ENCODE measurements at regions not wholly inside any gene's neighbourhood (a gene's known extent, or its start where the extent isn't known, plus 50 kb on each side); places are given as distances from the start of the nearest gene placed in this dataset.
A peak's percentile ranks its signal among the peaks of the same experiment; 100 is the strongest.
"Not testable (repeated sequence)": the region's sequence is repeated elsewhere in the genome, so short reads cannot be mapped to it uniquely, and the experiment has no call there.

DNA sequence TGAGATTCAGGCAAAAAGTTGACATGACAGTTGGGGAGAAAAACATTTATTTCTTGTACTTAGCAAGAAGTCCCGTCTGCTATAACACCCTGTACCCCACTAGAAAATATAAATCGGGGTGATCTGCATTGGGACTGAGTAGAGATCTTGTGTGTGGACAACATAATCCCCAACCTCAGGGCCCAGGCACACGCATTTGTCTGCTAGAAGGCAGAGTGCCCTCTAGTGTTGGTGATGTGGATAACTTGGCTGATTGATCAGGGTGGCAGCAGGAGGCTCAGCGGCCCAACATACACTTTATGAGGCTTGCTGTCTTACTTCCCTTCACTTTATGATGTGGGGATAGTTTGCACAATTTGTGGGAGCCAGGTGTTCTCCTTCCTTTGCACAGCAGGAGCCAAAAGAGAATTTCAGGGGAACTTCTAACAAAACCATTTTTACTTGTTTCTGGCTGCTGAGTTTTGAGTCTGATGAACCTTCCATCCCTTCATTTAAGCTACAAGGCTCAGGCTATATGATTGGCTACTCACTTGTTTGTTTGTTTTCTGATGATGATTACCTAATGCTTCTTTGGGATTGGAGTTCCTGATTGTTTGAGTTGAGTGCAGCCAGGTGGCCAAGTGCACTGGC is 263.2 kb downstream of the DMAC1 start:
- DNase-seq: peak in 1 of 2 experiments; percentile 1

DNA sequence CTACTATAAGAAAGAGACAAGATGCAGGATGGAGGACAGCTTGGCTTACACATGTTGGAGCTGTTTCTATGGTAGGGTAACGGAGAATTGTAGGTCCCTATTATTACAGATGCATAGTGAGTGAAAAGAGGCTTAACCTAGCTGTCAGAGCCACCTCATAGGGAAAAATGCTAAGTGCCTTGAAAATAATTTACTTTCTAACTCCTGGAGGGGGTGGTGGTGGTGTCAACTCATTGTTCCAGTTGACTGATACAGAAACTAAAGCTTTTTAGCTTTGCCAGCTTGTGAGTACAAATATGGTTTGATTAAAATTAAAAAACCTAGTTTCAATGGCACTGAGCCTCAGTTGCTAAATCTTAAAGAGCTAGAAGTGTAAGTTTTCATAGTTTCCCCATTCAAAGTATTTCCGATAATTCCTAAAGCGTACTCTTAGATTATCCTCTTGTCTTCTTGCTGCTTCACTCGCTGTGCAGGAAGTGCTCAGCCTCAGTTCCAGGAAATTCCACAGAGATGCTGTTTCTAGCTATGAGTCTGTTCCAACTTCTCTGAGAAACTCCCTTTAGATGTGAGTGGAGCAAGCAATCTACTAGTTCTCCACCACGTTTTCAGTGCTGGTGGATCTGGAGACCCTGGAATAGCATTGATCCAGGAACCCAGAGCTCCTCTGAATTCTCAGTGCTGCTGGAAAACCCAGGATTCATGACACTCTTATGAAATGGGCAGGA is 265.2 kb downstream of the DMAC1 start:
- DNase-seq: no peak

DNA sequence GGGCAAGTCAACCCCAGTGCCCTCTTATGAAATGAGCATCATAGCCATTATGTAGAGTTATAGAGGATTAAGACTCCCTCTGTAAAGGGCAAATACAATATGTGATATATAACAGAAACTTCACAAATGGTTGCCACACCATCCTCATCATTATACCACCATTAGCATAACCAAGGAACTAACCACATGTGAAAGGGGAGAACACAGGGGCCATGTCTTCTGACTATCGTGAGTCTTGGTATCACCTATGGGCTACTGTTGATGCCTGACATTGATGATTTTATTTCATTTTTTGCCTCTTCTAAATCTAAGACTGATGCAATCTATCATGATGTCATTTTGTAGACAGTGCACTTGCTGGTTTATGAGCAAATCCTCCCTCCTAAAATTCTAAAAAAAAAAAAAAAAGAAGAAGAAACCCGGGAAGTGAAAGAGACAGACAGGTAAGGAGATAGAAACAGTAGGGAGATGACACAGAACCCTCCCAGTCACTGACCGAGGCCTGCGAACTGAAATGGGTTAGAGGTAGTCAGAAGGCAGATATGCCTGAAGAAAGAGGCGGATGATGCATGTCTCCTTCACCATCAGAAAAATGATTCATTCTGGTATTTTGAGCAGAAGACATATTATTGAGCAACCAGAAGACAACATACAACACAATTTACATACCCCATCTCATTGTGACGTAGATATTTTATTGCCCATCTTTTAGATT is 266.0 kb downstream of the DMAC1 start:
- no peak for DNase-seq

DNA sequence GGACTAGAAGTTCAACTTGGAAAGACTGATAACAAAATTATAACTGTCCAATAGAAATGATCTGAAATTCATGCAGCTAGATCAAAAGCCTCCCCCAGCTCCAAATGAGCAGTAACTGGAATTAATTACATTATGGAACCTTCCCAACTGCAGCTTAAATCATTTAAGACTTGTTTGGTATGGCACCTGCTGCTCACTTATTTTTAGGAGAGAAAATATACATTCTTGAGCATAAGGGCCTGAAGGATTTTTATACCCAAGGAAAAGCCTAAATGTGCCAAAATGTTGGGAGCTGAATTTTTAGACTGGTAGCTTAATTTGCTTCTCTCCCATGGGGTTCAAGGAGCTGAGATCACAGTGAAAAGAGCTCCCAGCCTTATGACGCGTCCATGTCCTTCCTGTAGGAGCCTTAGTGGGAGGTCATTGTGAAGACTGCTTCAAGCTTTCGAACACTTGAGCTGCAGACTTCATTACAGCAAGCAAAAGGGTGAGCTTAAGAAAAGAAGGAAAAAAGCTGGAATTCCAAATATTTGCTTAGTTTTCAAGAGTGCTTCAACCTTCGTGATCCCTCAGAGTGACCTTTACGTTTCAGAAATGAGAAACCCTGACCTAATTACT is 276.0 kb downstream of the DMAC1 start:
- DNase-seq: no peak

DNA sequence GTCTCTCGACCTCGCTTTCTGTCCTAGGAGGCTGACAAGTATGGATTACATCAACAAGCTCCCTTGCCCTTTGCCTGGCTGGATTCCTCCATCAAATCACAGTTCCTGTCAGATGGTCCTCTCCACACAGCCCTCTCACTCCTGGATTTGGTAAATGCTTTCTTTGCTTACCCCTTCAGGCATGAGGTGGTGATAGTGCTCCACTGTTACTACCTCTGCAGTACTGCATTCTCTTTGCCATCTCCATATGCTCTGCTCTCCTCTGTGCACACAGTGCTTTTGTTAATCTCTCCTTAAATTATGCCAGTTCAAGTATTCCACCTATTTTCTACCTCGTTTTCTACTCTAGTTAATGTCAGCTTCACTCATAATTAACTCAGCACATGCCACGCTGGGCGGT is 279.2 kb downstream of the DMAC1 start:
- DNase-seq: no peak

DNA sequence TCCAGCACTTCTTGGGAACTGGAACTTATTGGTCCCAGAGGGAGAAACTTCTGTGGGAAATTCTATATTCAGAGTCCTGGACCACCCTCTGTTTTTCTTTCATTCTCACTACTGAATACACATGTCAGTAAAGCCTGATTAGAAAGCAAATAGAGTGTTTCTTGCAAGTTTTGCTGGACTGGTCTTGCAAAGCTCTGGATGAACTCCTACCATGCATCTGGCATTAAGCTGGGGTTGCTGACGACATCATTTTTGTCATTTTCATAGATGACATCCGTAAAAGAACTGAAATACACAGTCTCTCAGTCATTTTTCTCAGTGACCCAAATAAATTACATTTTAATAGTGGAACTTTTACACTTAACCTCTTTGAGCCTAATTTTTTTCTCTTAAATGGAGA is 283.2 kb downstream of the DMAC1 start:
- DNase-seq: no peak

DNA sequence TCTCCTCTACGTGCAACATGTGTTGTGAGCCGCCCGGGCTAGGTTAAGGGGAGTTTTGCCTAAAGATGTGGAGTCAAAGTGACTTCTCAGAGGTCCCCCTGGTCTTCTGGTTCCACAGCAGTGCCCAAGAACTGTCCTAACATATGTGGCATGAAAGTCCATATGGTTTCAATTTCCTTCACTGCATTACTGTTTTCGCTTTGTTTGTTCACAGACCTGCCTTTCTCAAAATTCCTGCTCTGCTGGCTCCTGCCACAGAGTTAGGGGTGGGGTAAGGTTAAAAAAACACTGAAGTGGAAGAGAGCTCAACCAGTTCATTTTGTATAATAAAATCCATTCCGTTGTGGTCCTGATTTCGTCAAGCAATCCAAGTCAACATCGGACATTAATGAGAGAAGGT is 289.4 kb downstream of the DMAC1 start:
- no peak for DNase-seq

DNA sequence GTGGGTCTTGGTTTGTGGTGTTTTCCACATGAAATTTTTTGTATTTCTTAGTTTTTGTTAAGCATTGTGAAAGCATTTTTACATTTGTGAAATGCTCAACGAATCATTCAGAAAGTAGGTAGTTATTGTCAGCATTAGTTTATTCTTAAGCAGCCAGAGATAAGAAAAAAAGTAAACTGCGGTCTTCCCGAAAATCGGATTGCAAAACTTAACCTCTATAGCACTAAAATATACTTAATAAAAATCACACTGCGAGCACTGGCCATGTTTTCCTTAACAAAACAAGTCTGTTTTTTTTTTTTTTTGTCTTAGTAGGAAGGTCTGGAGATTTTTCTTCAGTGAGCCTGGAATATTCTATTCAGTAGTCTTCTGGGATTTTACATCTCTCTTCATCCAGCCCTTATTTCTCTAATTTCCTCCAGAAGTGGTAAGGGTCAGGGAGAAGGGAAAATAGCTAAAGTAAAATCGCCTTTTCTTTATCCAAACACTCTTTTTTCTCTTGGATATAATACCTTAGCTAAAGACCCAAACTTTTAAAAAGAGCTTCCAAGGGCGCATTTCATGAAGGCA is 289.9 kb downstream of the DMAC1 start:
- DNase-seq: no peak

DNA sequence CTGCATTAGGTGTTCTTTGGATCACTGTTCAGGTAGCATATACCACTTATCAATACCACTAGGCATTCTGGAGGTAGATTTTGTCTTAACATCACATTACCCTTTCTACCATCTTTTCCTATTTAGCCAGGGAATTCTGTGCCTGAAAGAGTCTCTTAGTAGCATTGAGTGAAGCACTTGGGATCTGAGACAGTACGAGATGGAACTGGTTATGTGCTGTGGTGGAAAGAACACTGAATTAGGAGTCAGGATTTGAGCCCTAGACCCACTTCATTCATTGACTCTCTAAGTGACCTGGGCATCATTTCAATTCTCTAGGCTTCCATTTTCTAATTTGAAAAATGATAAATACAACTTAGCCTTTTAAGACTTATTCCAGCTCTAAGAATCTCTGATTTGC is 291.1 kb downstream of the DMAC1 start:
- DNase-seq: no peak

DNA sequence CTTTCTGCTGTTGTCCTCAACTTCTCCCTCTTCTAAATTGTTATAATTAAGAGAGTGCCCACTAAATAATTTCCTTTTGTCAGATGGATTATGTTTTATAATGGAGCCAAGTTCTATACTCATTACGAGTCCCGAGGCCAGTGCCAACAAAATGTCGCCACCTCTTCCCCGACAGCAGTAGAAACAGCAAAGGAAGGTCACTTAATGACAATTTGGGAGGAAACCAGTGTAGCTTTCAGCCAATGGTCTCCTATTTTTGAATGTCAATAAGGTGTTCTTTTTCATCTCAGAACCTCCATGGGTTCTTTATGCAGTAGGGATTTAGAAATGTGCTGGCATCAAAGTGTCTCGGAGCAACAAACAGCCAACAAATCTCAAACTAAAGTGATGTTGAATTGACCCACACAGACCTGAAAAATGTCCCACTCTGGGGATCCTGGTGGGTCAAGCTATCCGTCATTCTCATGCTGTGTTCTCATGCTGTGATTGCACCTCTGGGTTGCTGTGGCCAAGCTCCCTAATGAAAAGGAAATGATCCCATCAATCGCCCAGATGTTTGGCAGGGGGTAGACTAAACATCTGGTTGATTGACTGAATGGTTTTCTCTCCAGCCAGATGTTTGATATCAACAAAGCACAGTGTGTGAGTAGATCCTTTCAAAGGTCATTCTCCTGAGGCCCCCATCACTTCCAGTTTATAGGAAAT is 291.9 kb downstream of the DMAC1 start:
- no peak for DNase-seq

DNA sequence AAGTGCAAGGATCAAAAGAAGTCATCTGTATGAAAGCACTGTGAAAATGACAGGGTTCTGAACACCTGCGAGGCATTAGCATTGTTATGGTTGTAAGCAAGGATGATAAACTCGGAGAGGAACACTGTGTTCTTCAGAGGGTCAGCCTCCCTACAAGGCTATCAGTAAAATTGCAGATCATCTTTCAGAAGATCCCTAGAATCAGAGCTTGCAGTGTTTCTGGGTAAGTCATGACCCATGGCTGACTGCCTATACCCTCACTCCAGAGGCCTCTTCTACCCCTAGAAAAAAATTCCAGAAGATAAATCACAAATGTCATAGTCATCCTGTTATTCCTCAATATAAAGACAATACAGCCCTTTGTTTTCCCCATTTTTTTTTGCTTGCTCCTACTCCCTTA is 292.6 kb downstream of the DMAC1 start:
- no peak for DNase-seq

DNA sequence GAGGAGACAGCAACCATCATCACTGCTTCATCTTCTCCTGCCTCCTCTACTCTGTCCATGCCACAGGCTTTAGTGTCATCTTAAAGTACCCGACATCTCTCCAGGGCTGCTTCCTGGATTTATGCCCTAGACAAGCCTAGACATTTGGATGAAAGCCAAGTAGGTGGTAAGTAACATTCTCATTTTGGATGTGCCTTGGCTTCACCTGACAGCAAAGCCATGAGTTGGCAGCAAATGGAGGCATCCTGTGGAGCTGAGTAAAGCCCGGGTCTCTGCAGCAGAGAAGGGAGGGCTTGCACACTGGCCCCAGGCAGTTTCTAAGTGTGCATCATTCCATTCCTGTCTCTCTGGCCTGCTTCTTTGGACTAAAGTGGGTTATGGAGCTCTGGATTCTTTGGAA is 299.1 kb downstream of the DMAC1 start:
- DNase-seq: no peak

DNA sequence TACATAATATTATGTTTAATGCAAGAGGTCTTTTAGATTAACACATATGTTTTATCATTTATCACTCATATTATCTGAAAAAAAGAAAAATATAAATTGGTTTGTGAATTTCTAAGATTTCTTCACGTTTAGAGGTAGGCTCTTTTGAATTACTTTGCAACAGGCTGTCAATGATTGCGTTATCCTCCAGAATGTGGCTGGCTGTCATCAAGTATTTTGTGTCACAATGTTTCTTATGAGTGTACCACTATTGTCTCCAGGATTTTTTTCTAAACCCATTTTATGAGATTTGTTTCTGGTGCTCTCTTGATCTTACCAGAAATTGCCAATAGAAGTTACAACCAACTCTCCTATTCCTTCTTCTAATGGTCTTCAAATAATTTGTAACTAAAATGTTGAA is 307.9 kb downstream of the DMAC1 start:
- DNase-seq: no peak

DNA sequence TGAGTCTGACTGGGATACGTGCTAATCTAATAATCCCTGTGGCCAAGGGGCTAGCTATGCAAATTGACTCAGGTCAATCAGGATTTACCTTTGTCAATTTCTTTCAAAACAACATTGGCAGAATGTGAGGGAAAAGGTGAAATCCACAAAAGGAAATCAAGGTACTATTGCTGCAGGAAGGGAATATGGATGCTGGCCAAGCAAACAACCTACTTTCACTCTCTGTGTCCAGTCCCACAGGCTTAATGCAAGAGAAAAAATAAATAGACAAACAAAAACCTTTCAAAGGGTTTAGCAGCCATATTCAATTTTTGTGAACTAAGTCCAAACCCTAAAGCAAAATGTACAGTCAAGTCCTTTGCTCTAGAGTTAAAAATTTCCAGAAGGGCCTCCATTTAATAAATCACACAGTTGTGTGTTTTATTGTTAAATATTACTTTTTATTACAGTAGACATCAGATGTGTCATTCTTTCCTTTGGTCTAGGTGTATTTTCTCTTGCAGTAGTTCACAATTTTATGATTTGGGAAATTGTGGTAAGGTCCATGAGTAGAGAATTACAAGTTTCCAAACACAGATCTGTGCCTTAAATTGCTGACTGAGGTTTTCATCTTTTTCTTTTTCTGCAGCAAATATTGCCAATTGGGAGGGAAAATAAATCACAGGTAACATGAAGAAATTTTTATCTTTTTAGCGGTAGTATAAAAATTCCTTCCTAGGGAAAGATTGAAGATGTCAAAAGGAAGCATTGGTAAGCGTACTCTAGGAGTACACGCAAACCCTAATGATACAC is 309.1 kb downstream of the DMAC1 start:
- no peak for DNase-seq

DNA sequence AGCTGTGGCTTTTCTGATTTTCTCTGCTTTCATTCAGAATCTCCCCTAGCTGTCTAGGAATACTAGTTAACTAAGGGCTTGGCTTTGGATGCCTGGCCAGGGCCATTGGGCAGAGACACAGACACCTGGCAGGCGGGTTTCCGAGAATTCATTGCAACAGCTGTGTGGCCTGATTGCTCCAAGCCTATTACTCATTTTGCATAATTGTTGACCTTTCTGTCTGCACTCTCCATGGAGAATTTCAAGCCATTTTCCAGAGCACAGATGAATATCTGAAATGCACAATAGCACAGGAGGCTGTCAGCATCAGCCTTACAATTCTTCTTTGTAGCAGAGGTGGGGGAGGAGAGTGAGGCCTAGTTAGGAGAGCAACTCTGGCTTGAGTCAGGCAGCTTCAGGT is 310.5 kb downstream of the DMAC1 start:
- no peak for DNase-seq

DNA sequence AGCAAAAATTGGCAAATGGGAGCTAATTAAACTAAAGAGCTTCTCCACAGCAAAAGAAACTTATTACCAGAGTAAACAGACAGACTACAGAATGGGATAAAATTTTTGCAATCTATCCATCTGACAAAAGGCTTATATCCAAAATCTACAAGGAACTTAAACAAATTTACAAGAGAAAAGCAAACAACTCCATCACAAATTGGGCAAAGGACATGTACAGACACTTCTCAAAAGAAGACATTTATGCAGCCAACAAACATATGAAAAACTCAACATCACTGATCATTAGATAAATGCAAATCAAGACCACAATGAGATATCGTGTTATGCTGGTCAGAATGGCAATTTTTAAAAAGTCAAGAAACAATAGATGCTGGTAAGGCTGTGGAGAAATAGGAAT is 315.6 kb downstream of the DMAC1 start:
- DNase-seq: not testable (repeated sequence)

DNA sequence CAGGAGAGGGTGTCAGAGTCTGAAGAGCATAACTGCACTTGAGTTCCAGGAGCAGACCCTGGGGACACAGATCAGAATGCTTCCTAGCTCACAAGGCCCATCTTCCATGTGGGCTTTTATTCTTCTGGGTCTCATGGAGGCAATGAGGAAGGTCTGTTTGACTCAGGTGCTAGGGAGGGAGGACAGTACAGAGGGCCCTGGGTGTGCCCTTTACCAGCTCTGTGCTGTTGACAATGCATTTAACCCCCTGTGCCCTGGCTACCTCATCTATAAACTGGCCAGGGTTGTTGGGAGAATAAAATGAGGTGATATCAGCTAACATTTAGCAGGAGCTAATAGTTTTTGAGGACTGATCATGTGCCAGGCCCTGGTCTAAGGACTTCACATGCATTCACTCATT is 318.0 kb downstream of the DMAC1 start:
- no peak for DNase-seq

DNA sequence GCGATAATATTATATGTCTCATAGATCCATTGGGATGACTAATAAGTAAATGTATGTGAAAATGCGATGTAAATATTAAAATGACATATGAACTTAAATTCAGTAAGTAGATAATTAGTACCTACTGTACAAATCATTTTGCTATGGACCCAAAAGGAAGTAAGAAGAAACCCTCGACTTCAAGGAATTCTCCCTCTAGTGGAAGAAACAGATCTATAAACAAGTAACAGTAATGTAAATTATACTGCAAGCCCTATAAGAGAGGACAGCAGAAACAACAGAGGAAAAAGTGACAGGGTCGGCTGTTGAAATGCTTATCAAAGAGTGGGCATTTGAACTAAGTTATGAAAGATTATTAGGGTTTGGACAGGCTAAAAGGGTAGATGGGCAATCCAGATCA is 320.3 kb downstream of the DMAC1 start:
- no peak for DNase-seq

DNA sequence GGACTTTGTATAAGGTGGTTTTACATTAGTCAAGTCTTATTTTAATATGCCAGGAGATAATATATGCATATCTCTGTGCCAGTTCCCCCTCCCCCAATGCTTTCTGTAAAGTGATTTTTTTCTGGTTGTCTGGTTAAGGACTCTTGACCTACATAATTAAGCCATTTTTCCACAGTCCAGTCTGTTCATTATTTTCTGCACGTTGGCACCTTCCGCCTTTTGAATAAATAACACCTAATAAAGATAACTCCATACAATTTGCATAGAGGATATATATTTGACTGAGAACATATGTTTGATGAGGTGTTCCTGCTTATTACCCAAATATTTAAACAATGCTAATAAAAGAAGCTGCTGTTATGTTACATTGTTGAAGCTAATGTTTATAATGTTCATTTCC is 320.9 kb downstream of the DMAC1 start:
- DNase-seq: no peak

DNA sequence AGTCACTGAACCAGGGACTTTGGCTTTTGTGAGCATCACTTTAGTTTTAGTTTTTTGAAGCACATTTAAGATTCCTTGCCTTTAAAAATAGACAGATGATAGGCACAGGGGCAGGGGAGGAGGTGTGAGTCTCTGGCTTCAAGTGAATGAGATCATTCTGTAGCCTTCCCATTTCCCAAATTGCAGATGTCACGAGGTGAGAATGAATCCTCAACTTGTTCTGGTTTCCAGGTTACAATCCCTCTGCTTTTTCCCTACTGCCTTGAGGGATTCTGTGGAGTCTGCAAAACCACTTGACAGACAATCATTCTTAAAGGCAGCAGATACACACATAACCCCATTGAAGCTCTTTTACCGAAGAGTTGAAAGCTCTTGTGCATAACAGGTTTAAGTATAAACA is 332.4 kb downstream of the DMAC1 start:
- no peak for DNase-seq

DNA sequence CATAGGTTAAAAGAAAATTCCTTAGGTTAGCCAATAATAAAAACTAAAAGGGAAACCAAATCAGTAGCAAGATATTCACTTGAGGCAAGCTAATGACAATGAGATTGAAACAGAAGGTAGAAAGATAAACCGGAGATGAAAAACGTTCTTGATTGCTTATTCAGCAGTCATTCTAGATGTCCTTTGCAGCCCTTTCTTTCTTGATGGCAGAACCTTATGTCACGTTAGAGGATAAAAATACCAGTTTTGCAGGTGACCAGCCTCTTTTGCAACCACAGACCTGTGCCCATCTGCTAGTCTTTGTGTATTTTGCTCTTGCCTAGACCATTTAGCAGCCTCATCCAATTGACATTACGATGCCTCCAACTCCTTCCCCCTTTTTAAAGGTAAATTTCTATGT is 337.8 kb downstream of the DMAC1 start:
- no peak for DNase-seq

All from SW 1271 (cell line).